Stimulated activated CD4-positive, alpha-beta T cell treated with anti-CD3 and anti-CD28 coated beads, Interleukin-15, amount 100 ng/mL, for 48 hours (primary cell): ENCODE measurements at regions not wholly inside any gene's neighbourhood (a gene's known extent, or its start where the extent isn't known, plus 50 kb on each side); places are given as distances from the start of the nearest gene placed in this dataset.
"Not testable (repeated sequence)": the region's sequence is repeated elsewhere in the genome, so short reads cannot be mapped to it uniquely, and the experiment has no call there.

Experiments
- DNase-seq, 2 donors: peaks; one replicate each; pipeline ENCODE4 v3.0.0-alpha.2; 2020; ENCODE audit warnings: low read depth in 2 of 2

DNA sequence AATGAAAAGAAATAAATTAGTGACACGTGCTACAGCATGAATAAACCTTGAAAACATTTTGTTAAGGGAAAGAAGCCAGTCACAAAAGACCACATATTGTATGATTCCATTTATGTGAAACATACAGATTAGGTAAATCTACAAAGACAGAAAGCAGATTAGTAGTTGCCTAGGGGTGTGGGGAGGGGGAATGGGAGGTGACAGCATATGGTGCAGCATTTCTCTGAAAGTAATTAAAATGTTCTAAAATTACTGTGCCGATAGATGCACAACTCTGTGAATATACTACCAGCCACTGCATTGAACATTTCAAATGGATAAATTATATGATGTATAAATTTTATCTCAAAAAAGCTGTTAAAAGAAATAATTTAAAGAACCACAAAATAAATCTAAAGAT, 161.0 kb downstream of the TRIB2 start:
- no peak for DNase-seq

DNA sequence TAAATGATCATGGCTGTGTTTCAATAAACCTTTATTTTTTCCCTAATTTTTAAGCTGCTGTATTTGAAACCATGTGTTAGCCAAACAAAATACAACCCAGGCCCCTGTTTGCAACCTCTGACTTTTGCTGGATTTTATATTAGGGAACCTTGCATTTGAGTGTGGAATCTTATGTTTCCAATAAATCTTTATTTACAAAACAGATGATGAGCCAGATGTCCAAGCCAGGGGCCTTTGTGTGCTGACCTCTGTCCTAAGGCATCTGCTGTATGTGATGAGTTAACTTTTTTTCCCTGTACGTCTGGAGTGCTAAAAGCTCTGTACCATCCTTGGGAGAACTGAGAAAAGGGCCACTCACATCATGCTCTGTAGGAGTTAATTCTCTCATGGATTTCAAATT, 162.9 kb downstream of the TRIB2 start:
- no peak for DNase-seq

DNA sequence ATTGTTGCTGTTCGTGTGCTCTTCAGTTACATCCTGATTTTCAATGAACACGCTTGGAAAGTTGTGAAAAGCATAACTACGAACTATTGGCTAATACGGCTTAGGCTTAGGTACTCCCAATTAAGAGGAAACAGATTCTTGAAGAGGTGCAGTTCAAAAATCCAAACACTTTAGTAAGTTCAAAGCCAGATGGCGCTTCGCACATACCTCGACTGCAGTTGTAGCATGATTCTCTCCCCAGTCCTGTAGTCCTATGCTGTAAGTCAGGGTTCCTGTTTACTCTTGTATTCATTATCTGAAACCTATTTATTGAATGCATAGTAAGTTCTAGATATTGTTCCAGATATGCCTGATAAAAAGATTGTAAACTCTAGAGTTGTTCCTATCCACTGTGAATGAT, 165.2 kb downstream of the TRIB2 start:
- no peak for DNase-seq

DNA sequence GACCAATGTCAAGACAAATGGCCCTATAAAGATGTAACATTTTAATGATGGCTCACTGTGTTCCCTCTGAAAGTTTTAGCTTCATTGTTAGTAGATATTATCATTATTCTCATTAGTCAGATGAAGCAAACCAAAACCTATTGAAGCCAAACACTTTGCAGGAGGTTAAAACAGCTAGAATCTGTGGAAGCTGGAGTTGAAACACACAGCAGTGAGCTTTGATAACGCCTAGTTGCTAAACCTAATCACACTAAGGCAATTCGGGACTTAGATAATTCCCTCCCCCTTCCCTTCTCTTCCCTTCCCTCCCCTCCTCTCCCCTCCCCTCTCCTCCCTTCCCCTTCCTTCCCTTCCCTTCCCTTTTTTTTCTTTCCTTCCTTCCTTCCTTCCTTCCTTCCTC, 165.7 kb downstream of the TRIB2 start:
- DNase-seq: no peak

DNA sequence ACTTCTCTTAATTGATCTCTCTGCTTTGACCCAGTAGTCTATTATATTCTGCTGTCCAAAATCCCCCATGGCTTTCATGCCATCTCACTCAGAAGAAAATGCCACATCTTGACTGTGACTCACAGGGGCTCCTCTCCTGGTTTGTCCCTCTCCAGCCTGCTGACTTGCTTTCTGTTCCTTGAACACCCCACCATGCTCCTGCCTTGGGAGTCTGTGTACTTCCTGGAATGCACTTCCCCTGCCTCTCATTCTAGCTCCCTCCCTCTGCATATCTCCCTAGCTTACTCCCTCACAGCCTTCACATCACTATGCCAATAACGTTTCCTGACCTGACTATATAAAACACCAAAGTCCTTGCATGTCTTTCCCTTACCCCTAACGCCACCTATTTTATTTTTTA, 167.2 kb downstream of the TRIB2 start:
- DNase-seq: no peak

DNA sequence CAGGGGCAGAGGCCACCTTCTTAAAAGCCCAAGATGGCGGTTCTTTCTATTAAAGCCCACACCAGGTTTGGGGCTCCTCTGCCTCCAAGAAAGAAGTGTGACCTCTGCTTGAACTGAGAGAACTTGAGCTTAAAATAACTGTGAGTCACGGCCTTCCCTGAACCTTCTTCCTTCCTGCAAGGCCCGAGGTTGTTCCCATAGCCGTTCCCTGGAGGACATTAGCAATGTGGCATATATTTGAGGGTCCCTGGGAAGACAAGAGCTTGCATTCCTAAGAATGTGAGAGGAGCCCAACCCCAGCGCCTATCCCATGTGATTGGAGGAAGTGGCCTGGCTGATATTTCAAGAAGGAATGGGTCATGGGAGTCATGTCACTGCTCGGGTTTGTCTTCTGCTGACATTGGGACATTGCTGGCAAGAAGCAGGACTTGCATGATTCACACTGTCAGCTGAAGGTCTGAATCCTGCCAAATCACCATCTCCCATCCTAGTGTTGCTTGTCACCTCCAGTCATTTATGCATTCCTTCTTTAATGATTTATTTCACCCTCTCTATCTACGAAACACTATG, 168.1 kb downstream of the TRIB2 start:
- no peak for DNase-seq

DNA sequence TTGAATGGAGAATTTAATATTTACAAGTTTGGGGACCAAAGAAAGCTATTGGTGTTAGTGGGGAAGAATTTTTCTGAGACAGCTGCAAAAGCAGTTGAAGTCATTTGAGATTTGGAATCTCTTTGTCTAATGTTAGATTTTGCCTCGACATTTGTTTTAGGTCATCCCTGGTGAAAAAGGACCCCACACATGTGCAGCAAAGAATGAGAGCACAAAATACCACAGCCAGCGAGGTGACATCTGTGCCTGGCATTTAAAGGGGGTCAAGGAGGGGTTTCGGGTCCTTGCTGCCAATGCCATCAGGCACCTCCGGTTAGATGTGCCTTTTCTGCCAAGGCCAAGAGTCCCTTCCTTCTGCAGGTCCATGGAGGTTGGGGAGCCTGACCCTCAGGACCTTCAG, 173.3 kb downstream of the TRIB2 start:
- no peak for DNase-seq

DNA sequence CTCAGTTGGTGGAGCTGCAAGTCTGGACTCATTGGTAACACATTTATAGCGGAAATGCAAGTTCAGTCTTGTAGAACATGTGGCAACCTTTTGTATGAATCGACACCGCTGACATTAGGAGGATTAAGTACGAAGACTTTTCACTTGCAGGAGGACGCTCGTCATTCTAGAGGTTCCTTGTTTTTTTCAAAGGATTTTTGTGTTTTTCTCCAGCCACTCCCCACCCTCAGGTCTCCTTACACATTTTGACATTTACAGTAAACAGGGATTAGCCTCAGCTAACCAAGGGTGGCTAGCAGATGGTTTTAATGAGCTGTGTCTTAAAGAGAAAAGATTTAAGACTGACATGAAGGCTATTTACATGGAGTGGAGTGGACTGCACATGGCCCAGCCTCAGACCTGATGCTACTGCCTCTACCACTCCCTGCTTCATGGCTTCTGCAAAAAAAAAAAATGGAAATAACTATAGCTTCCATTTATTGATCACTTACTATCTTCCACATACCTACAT, 173.8 kb downstream of the TRIB2 start:
- no peak for DNase-seq

DNA sequence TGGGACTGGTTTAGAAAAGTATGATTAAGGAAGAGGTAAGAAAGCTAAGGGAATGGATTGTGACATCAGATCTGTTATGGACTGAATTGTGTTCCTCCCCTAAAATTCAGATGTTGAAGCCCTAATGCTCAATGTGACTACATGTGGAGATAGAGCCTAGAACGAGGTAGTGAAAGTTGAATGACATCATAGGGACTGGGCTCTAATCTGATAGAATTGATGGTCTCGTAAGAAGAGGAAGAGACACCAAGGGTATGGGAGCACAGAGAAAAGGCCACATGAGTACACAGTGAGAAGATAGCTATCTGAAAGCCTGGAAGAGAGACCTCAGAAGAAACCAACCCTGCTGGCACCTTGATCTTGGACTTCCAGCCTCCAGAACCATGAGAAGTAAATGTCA, 178.3 kb downstream of the TRIB2 start:
- no peak for DNase-seq

DNA sequence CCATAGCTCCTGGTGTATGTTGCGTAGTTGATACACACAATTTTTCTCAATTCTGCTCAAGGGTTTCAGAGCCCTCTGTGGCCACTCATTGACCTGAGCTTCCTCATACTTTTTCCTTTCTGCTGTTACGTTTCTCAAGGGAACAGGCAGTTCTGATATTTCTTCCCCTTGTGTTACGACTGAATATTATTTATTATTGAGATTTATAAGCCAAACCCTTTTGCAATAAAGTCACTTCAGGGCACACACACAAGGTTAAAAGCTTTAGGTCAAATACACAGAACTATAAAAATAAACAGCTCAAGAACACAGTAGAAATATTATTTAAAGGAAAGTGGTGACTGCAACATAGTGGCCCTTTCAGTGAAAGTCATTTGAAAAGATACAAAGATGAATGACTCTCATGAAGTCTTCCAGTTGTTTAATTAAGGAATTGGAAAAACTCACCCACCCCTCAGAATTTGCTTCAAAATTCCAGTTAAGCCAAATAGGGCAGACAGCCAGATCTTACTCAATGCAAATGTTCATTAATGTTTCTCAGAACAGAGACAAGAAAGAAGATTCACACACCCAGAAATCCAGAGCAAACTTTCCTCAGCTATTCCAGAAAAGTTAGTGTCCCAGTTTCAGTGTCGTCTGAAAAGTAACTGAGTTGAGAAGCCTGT, 179.7 kb downstream of the TRIB2 start:
- DNase-seq: no peak

DNA sequence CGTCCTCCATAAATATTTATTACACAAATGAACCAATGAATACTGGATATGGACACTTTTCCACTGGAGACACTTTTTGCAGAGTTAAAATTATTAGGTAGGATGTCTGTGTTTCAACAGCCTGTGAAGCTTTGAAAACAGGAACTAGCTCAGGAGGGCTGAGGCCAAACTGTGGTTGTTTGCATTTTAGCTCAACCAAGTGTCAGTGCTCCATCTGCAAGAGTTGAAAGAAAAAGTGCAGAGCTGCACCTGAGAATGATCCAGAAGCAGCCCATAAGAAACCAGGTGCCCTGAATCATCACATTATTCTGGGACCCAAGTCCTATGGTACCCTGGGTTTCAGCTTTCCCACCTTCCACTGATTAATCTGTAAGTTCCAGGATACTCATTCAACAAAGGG, 180.4 kb downstream of the TRIB2 start:
- DNase-seq: no peak

DNA sequence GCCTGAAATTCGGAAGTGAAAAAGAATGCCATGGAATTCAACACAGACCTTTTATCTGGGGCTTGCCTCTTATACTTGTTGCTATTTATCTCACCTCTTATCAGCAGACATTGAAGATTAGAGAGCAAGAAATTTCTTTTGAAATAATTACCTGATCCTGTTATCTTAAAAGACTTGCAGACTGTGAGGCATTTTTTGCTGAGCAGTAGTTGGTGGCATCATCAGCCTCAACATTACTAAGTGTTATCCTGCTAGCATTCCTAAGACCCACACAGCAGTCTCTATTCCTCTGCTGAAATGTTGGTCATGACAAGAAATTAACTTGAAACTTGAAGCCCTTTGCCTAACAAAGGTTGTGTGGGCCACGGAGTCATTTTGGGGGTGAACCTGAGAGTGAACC, 186.5 kb downstream of the TRIB2 start:
- no peak for DNase-seq

DNA sequence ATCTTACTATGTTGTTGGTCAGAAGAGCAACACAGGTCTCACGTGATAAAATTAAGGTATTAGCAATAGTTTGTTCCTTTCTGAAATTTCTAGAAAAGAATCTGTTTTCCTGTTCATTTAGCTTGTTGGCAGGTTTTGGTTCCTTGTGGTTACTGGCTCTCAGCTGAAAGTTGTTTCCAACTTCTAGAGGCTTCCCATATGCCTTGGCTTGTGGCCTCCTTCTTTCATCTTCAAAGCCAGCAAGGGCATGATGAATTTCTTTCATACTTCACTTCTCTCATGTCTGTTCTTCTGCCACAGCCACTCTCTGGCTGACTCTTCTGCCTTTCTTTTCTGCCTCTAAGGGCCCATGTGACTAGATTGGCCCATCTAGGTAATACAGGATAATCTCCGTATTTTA, 193.7 kb downstream of the TRIB2 start:
- DNase-seq: no peak

DNA sequence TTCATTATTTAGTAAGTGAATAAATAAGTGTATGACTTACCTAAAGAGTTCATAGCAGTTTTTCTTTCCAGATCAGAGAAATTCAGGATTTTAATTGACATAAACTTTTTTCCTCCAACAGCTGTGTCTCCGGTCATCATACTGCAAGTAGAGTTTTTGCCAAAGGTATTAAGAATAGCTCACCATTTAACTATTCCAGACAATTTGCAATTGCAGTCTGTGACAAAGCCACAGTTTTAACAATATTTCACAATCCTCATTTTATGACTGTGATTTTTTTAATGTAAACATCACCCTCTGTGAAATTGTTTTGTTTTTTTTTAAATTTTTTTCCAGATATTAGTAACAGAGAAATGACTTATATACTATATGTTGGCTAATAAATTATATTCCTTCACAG, 199.1 kb downstream of the TRIB2 start:
- no peak for DNase-seq

DNA sequence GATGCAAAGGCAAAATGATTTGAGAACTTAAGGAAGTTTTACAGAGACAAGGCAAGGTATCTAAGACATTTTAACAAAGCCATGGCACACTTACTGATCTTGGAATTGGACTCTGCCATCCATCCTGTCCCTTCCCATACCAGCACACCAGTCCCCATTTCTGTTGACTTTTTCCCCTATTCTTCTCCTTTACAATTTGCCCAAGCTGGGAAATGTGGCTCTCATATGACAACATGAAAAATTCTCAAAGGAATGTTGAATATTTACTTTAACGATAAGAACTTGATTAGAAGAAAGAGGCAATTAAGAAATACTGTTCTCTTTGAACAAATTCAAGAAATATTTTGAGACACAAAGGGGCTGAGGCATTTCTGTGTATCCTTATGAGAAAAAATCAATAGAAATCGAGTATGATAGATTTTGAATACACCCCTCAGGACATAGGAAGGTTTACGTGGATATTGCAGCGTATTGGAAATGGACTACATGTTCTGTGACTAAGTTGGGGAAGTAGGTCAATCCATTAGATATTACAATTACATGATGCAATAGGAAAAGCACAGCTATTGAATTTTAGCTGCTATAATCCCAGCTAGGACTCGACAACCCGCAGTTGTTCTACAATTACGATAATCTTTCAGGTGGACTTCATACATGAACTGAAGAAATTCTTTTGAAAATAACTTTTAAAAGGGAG, 201.6 kb downstream of the TRIB2 start:
- no peak for DNase-seq

DNA sequence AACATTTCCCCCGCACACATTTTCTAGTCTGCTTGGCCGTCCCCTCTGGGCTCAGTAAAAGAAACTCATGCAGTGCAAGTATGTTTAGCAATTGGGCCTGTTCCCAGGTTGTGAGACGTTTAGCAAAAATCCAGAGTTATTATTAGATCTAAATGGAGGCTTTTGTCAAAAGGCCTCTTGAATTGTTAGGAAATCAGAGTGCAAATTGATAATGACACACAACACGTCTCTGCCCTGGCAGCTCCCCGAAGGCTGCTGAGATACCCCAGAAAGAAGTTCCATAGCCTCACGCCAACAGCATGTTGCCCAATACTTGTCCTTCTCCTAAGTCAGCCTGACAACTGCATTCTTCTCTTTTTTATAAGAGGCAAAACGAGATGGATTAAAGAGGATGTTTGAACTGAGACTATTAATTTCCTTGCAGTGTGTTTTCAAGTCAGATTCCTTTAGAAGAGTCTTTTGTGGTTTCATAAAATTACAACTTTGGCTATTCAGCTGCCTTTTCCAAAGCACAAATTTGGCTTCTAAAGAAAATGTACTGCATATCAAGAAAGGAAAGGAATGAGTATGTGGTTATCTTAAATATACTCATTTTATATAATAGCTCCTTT, 202.2 kb downstream of the TRIB2 start:
- DNase-seq: no peak

DNA sequence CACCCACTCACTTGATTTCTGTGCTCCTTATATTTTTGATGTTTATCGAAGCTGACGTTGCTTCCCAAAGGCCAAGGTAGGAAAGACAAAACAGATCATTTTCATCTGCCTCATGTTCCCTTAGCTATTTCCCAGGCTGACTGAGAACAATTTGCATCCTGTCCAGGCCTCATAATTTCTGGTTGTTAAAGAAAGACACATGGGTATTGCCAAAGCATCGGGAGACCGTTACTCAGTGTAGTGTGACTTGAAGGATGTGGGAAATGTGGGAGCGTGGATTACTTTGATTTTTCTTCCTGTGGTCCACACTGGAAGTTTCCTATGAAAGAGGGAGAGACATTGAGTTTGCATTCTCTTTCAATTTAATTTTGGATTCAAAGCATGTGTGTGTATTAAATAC, 204.6 kb downstream of the TRIB2 start:
- no peak for DNase-seq

DNA sequence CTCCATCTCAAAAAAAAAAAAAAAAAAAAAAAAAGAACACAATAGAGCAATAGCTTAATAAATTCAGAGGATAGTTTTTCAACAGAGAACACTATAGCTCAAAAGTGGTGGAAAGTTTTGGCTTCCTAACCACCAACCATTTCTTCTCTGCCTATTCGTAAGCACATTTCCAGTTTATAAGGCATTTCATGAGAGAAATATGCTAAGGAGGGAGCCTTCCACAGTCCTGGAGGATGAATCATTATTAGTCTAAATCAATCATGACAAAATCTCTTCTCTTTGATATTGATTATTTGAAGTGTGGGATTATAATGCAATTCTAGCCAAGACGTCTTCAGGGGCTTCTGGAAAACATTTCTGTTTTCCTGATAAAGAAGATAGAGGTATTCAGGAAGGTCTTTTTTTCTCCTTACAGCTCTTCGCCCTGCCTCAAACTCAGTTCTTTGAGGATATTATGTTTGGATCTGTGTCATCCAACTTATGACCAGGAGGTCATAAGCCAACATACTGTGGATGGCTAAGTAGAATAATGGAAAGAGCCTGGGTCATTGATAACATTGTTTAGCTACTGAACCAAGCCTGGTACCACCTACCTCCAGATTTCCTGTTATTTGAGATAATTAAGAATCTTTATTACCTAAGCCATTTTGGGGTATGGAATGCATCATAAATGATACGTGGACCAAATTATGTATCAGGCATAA, 207.3 kb downstream of the TRIB2 start:
- DNase-seq: no peak

DNA sequence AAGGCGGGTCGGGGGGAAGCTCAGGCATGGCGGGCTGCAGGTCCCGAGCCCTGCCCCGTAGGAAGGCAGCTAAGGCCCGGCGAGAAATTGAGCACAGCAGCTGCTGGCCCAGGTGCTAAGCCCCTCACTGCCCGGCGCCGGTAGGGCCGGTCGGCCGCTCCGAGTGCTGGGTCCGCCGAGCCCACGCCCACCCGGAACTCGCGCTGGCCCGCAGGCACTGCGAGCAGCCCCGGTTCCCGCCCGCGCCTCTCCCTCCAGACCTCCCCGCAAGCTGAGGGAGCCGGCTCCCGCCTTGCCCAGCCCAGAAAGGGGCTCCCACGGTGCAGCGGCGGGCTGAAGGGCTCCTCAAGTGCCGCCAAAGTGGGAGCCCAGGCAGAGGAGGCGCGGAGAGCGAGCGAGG, 209.9 kb downstream of the TRIB2 start:
- not testable (repeated sequence) for DNase-seq

DNA sequence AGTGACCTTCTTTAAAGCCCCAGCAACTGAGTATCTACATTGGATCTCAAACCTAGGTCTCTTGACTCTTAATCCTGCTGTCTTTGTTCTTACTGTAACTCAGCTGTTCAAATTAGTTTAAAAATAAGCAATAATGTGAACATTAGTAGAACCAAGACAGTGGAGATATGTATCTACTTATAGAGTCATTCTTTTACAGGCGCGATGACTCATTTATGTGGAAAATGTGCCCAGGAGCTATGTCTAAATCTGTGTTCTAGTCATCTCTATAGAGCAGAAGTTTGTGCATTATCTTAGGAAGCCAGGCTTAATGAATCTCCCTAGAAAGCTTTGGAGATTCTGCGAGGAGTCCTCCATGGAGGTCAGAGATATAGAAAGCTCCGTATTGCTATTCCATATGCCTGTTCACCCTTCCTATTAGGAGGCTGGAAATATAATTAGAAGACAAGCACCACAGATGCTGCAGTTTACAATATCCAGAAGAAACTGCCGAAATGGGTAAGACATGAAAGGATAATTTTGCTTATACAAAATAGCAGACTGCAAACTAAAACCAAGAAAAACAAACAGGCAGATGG, 211.6 kb downstream of the TRIB2 start:
- no peak for DNase-seq

DNA sequence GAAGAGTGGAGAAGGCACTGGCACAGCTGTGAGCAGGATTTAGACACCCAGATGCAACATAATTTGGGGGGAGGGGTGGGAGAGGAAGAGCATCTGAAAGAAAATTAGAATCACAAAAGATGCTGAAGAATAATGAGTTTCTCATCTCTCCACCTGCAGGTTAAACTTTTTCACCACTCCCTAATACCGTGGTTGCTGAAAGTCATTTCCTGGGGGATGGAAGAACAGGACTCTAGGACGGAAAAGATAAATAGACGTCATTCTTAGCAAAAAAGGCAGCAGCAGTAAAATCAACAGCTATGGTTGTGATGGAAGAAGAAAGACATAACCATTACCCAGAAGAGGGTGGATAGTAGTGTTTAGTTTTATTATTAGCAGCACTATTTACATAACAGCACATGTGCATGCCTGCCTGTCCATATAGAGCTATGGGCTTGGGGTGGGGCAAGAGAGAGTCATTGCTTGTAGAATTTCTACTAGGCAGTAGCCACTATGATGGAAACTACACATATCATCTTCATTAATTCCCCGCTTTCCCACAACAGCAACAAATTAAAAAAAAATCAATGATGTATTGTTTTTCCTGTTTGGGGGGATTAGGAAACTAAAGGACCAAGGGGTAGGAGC, 212.2 kb downstream of the TRIB2 start:
- DNase-seq: no peak
